ENCODE measurements at regions not wholly inside any gene's neighbourhood (a gene's known extent, or its start where the extent isn't known, plus 50 kb on each side); places are given as distances from the start of the nearest gene placed in this dataset.

DNA sequence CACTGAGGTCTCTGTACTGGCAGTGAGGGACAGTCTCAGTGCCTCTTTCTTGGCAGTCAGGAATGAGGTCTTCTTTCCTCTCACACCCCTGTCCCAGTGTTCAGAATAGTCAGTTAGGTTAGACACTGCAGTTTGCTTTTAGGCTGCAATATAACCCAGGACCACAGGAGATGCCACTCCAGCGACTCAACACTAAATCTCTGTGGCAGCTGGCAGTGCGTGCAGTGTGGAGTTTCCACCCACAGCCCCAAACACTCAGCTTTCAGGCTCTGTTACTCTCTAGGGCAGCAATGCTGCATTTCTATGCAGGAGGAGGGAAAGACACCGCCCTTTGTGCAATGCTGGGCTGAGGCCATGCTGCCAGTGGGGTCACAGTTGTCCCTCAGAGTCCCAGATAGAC, 150.2 kb upstream of the SUCLG2 start:
- Histone ChIP-seq H3K27ac (ENCODE audit: low read depth, low read length) (no peak overlapping the region), H3K79me2 (ENCODE audit: control insufficient read depth in 1 of 2, insufficient read depth in 2 of 2, low read length in 2 of 2) (no peaks in the 10 kb centered on the region), H4K91ac (replicated peaks; ENCODE audit: insufficient read length, low read length) (no peak overlapping the region), H3K4me2 (ENCODE audit: insufficient read depth in 1 of 2, low read depth in 2 of 2, low read length in 2 of 2) (no peak overlapping the region), H2BK12ac (ENCODE audit: low read depth, low read length) (no peak overlapping the region), H3K23me2 (ENCODE audit: low read depth, low read length) (no peaks in the 10 kb centered on the region), H2BK20ac (ENCODE audit: low read length) (no peak overlapping the region), H2BK15ac (ENCODE audit: low read length) (no peak overlapping the region), H2BK5ac (ENCODE audit: low read depth, low read length) (no peak overlapping the region), H3K23ac (ENCODE audit: insufficient read length) (no peak overlapping the region), H3K4ac (replicated peaks; ENCODE audit: insufficient read length, low read depth, low read length) (no peak overlapping the region), H3K4me1 (replicated peaks in 1 of 4; ENCODE audit: control insufficient read depth in 3 of 4, insufficient read depth in 4 of 4, low read length in 3 of 4) (0 out of 7 replicates have a peak, but pooled peaks cover 0 to under 1% (median 0%) of the 10 kb centered on the region in 4 experiments), H2AFZ (ENCODE audit: low read length) (no peak overlapping the region), H3K79me1 (ENCODE audit: low read depth, low read length) (no peaks in the 10 kb centered on the region), H3K14ac (ENCODE audit: insufficient read length) (no peak overlapping the region), H4K20me1 (replicated peaks in 1 of 2; ENCODE audit: control insufficient read depth in 1 of 2, insufficient read depth in 2 of 2, low read length in 2 of 2) (no peaks in the 10 kb centered on the region), H3K56ac (replicated peaks; ENCODE audit: insufficient read length, low read depth, low read length) (no peak overlapping the region), H3K9me3 (ENCODE audit: insufficient read depth in 2 of 2, low read depth in 1 of 2, low read length in 1 of 2) (no peaks in the 10 kb centered on the region), H3K36me3 (ENCODE audit: control insufficient read depth in 2 of 4, insufficient read depth in 4 of 4, low read length in 3 of 4) (no peaks in the 10 kb centered on the region), H3K18ac (ENCODE audit: extremely low read depth, low read length) (no peak overlapping the region), H3K27me3 (replicated peaks in 1 of 4; ENCODE audit: control insufficient read depth in 3 of 4, extremely low read depth in 1 of 4, insufficient read depth in 3 of 4, low read length in 3 of 4) (no peaks in the 10 kb centered on the region), H3K4me3 (ENCODE audit: extremely low read depth in 1 of 4, insufficient read depth in 2 of 4, low read depth in 3 of 4, low read length in 4 of 4) (no peak overlapping the region), H3K9ac (replicated peaks in 1 of 4; ENCODE audit: extremely low read depth in 1 of 4, low read depth in 3 of 4, low read length in 3 of 4) (no peak overlapping the region), H2AK5ac (ENCODE audit: low read depth, low read length) (no peak overlapping the region), H4K5ac (ENCODE audit: insufficient read length, low read depth, low read length) (no peak overlapping the region), H4K8ac (ENCODE audit: extremely low read depth, insufficient read depth, low read length) (no peak overlapping the region), H2BK120ac (replicated peaks; ENCODE audit: low read depth, low read length) (no peak overlapping the region)
- no peak for FAIRE-seq
- no peak for TF ChIP-seq POU5F1 (IDR thresholded peaks at IDR 0.05; ENCODE audit: low read depth, low read length)
- no peak for TF ChIP-seq CBX5 (IDR thresholded peaks at IDR 0.05; ENCODE audit: low read depth, low read length)
- no peak for TF ChIP-seq RBBP5 (IDR thresholded peaks at IDR 0.05; ENCODE audit: borderline replicate concordance, low read depth, low read length)
- no peak for TF ChIP-seq NANOG (IDR thresholded peaks at IDR 0.05; ENCODE audit: insufficient read depth, low read depth, low read length, poor library complexity, severe bottlenecking)
- TF ChIP-seq HDAC2 (IDR thresholded peaks at IDR 0.05; ENCODE audit: borderline replicate concordance in 1 of 2, low read depth in 2 of 2, low read length in 2 of 2) = no peak
- no peak for TF ChIP-seq TEAD4 (IDR thresholded peaks at IDR 0.05; ENCODE audit: low read depth, low read length)
- no peak for TF ChIP-seq KDM5A (IDR thresholded peaks at IDR 0.05; ENCODE audit: low read length)
- TF ChIP-seq, protein P1, sequence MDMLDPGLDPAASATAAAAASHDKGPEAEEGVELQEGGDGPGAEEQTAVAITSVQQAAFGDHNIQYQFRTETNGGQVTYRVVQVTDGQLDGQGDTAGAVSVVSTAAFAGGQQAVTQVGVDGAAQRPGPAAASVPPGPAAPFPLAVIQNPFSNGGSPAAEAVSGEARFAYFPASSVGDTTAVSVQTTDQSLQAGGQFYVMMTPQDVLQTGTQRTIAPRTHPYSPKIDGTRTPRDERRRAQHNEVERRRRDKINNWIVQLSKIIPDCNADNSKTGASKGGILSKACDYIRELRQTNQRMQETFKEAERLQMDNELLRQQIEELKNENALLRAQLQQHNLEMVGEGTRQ (IDR thresholded peaks at IDR 0.05; ENCODE audit: low read length) = no peak
- TF ChIP-seq POLR2AphosphoS5 (IDR thresholded peaks at IDR 0.05; ENCODE audit: low read depth, low read length) = no peak
- TF ChIP-seq, protein P2, sequence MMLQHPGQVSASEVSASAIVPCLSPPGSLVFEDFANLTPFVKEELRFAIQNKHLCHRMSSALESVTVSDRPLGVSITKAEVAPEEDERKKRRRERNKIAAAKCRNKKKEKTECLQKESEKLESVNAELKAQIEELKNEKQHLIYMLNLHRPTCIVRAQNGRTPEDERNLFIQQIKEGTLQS (IDR thresholded peaks at IDR 0.05; ENCODE audit: insufficient read depth, low read depth, low read length) = no peak
- ChIA-PET POLR2A (ENCODE audit: partially characterized antibody) (no interaction called here), CTCF (ENCODE audit: partially characterized antibody) (interaction anchor here (0.6 to 1.8 kb wide), 6 partner anchors 12 to 68 kb away, joined by 3 to 4 read pairs (median 3); no protein-coding TSS in a partner anchor)
- DNase-seq (ENCODE audit: low read depth in 1 of 2, low spot score in 2 of 2) = no peak
- WGBS, 2 experiments (ENCODE audit: extremely low coverage in 1 of 2, insufficient coverage in 1 of 2, insufficient read length in 1 of 2, insufficient replicate concordance in 2 of 2, low coverage in 1 of 2, low lambda C conversion rate in 2 of 2, missing lambda C conversion rate in 1 of 2) = 95% methylated on average over 3 of the region's 3 CpGs; no CpG with 5 or more reads in 1 of the 2 experiments
